ENCODE measurements at regions not wholly inside any gene's neighbourhood (a gene's known extent, or its start where the extent isn't known, plus 50 kb on each side); places are given as distances from the start of the nearest gene placed in this dataset.

- no peak for TF ChIP-seq POLR2AphosphoS5 (IDR thresholded peaks at IDR 0.05; ENCODE audit: low read depth, low read length)
- TF ChIP-seq POLR2A (IDR thresholded peaks at IDR 0.05; ENCODE audit: low read depth, low read length): no peak
- TF ChIP-seq TAF1 (IDR thresholded peaks at IDR 0.05; ENCODE audit: low read depth, low read length): no peak
- TF ChIP-seq SPI1 (IDR thresholded peaks at IDR 0.05; ENCODE audit: low read depth, low read length): no peak
Observed at GRCh38 chr4:171202908-171203307, 610.3 kb upstream of the GALNTL6 start.

Measured in GM12891 (cell line).